HG02678 (cell line): ENCODE measurements at regions not wholly inside any gene's neighbourhood (a gene's known extent, or its start where the extent isn't known, plus 50 kb on each side); places are given as distances from the start of the nearest gene placed in this dataset.

Experiments used
- ATAC-seq: cut with Tn5 transposase; IDR thresholded peaks from one replicate; pipeline ENCODE4 v1.9.1; 2021; ENCODE audit warnings: mild to moderate bottlenecking, moderate library complexity; ENCODE audit not compliant: unreplicated experiment

DNA sequence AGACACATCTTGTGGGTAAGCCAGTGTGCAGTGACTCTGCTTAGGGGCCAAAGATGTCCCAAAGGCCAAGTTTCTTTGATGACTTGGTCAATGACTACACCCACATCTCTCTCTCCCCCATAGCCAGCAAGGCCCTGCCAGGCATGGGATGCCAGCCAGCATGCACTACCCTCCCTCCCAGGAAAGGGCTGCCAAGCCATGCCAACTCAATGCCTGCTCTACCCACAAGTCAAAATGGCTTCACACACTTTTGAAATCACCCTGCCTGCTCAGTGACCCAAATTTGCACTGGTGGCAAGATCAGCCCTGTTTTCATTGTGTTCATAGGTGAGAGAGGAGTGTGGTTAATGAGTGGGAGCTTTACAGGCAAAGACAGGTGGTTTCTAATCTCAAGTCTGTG lies 112.5 kb downstream of the MATN1 start:
- ATAC-seq, result no peak

DNA sequence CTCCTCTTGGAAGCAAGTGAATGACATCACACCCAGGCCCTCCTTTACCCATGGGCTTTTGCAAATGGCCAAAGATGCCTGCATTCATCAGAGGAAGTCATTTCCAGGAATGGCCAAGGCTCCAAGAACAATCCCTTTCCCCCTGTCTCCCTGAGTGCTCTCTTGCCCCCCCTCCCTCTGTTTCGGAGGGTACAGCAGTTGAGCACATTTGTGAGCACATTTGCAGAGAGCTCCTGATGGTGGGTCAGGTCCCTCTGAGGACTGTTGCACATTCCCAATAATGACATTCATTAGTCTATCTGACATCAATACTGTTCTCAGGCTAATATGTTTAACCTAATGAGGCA lies 113.4 kb downstream of the MATN1 start:
- ATAC-seq, result no peak

DNA sequence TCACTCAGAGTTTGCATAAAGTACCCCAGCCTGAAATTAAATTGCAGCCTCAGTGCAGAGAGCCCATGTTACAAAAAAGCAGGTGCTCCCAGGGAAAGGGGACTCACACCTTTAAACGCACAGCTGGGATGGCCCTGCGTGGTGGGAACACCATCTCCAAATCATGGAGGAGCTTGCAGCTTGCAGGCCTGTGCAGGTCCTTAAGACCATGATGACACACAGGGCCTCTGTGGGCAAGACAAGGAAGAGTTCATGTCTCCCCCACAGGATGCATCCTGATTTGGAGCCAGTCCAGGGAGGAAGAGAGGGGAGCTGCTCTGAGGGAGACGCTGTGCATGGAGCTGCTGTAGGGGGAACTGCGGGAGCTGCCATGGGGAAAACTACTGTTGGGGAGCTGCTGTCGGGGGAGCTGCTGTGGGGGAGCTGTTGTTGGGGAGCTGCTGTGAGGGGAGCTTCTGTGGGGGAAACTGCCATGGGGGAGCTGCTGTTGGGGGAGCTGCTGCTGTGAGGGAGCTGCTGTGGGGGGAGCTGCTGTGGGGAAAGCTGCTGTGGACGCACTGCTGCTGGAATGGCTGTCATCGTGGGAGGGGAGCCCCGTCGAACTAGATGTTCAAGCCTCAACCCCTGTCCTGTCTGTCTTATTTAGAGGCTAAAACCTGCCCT lies 113.9 kb downstream of the MATN1 start:
- ATAC-seq, result no peak

DNA sequence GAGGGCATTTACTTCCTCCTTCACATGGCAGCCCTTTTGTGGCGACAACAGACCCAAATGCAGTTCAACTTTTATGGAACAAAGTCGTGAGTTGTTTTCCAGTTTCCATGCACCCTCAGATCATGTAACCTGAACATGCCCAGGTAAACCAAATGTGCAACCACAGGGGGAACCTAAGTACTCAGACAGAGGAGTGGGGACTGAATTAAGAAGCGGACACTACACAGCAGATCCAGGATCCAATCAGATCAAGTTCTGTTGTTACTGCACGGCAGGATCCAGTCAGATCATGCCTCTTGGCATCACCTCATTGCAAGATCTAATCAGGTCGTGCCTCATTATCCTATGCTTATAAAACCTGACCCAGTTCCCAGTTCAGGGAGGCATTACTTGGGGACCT lies 115.7 kb downstream of the MATN1 start:
- no peak for ATAC-seq

DNA sequence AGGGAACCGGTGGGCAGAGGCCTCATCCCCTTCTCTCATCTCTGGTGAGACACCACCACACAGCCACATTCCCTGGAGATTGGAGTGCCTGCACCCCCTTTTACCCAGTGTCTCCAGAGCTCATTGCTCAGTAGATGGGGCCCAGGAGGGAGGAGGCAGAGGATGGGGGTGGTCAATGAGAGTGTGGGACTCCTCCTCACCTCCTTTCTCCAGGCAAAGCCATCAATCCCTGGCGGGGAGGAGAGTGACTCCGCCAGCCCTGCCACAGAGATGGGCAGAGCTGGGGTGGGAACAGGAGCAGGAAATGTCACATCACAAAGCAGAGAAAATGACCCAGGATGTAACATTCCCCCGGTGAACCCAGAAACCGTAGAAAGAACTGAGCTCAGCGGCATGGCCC lies 117.2 kb downstream of the MATN1 start:
- ATAC-seq, result no peak

DNA sequence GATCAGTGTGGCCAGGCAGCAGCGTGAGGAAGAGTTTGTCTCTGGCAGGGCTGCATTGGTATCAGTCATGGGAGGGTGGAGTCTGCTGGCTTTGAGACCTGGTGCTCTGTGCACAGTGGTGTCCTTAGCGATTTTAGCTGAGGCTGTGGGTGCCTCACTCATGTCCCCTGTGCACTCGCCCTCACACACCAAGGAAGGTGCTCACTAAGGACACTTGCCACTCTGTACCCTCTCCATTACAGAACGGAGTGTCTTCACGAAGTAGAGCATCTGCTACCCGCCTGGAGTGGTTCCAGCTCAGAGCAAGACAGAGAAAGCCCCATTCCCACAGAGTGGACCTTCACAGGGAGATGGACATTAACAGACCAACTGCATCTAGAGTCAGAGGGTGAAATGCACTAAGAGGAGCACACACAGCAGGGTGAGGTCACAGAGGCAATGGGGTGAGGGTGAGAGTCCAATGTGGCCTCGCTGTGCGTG lies 117.9 kb downstream of the MATN1 start:
- ATAC-seq, result no peak

DNA sequence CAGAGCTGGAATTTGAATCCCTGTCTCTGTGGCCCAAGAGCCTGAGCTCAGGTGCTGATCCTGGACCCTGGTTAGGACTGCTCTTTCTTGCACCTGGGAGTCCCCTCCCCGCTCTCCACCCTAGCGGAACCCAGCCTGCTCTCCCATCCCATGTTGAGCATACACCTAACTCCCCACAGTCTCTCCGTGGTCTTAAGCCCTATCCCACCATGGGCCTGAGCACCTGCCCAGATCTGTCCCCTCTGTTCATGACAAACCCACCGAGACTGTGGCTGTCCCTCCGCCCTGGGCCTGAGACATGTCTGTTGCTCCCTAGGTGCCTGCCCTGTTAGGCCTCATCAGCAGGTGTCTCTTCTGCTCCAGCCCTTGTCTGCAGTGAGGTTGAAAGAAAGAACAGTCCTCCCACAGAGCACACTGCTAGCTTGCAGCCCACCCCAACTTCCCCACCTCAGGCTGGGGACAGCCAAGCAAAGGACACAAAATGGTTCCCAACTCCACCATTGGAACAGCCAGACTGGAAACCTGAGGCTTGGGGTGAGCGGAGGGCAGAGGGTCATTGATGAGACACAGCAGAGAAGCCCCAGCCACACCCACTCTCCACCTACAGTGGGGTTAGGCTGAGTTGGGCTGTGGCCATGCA lies 118.5 kb downstream of the MATN1 start:
- no peak for ATAC-seq

DNA sequence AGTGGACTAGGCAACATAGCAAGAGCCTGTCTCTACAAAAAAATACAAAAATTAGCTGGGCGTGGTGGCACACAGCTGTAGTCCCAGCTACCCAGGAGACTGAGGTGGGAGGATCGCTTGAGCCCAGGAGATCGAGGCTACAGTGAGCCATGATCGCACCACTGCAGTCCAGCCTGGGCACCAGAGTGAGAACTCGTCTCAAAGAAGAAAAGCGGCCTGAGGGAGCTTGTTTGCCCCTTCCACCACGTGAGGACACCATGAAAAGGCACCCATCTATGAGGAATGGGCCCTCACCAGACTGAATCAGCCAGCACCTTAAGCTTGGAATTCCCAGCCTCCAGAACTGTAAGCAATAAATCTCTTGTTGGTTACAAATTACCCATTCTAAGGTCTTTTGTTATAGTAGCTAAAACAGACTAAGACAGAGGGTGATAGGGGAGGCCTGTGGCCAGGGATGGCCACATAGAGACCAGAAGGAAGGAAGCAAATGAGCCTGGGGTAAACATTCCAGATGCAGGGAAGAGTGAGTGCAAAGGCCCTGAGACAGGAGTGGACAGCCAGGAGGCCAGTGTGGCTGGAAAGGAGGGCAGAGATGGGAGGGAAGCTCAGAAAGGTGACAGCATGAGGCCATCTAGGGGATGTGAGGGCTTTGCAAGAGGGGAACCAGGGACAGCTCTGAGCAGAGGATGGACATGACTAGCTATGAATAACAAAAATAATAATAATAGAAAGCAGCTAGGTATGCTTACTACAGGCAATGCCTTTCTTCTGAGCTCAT lies 120.1 kb downstream of the MATN1 start:
- no peak for ATAC-seq

DNA sequence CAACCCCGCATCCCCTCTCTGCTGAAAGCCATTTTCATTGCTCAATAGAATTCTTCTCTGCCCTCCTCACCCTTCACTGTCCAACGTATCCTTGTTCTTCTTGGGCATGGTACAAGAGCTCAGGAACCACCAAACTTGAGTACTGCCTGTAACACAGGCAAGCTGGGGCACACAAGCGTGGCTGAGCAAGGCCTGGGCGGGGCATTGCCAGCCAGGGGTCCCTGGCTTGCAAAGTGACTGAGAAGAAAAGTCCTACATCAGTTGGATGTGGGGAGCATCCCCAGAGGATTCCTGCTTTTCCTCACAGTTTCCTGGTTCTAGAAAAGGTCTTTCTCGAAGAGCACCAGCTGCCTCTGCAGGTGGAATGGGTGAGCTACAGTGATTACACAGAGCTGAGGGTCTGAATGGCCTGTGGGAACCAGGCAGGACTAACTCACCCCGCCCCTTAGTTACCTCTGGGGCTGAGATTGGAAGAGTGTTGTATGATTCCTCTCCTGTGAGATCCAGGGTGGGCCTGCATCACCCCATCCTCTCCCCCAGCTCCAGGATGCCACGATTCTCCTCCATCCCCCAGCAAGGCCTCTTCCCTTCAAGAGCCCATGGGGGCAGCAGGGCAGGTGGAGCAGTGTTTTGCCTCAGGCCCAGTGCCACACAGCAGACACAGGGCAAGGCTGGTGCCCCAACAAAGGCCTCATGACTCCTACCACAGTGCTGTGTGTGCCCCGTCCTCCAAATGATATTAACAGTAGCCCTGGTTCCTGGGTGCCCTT lies 121.9 kb downstream of the MATN1 start:
- ATAC-seq, result no peak

DNA sequence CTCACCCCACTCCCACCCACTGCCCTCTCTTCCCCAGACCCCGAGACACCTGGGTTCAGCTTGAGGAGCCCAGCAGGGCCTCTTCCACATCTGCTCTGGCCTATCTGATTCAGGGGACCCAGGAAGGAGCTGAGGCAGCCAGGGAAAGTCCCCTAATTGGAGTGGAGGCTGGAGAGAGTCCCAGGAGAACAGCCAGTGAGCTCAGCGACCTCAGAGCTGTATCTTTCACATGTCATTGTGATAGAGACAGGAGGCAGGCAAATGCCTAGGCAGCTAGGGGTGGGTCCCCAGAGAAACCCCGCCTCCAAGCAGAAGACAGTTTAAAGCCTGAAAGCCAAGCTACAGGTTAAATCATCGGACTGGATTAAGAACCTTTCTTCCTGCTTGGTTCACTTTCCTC lies 122.7 kb downstream of the MATN1 start:
- ATAC-seq, result no peak

DNA sequence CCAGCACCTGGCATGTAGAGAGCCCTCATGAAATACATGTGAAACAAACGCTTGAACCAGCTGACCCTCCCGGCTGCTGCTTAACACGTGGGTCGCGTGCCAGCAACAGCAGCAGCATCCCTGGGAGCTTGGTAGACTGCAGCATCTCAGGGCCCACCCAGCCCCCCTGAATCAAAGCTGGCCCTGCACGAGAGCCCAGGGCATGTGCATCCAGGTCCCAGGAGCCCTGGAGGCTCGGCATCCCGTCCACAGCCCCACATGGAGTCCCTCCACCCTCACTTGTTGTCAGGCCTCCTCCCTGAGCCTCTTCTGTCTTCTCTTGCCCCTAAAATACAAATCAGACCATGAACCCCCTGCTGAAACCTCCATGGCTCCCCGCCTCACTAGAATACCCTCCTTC lies 123.1 kb downstream of the MATN1 start:
- ATAC-seq, result no peak

DNA sequence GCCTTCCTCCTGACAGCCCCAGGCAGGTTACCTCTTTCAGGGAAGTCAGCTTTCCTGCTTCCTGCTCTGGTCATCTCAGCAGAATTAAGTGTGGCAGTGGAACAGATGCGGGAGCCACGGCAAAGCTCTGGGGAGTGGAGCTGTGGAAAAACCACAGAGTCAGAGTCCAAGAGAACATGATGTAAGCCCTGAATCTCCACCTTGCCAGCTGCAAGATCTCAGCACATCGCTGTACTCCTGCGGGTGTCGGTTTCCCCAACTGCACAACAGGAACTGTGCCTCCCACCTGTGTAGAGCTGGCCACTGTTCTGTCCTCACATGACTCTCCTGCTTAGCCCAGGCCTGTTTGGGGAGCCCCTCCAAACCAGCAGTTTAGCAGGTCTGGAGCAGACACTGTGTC lies 123.7 kb downstream of the MATN1 start:
- no peak for ATAC-seq

DNA sequence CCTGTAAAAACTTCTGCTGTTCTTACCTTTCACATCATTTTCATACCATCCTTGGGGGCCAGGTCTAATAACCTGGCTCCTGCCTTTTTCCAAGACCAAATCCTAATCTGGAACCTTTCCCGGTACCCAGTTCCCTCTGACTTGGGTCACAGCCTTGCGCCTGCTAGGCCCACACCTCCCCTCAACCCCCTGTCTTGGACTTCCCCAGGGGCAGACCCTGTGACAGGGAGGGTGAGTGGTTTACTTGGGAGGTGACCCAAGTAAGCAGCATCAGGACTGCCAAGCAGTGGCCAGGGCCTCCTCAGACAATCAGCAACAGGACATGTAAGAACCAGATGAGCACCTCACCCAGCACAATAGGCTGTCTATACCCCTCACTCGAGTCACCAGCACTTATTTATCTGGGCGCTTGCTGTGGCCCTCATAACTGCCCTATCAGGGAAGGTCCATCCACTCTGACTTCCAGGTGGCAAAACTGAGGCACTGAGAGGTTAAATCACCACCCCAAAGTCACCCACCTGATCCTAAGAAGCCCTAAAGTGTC lies 124.7 kb downstream of the MATN1 start:
- ATAC-seq, result no peak

DNA sequence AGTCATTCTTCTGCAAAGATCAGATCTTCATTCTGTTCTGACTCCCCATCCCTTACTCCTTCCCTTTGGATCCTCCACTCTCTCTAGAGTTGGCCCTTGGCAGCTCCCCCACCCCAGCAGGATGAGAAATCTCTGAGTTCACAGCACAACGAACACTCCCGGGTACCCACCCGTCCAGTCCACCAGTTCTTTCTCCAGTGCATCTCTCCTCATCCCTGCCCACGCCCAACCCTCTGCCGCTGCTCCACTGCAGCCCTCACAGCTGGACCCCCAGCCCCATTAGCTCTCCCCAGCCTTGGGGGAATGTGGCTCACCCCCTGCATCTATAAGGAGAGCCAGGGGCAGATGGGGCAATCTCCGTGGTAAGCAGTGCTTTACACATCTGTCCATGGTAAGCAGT lies 125.7 kb downstream of the MATN1 start:
- no peak for ATAC-seq

DNA sequence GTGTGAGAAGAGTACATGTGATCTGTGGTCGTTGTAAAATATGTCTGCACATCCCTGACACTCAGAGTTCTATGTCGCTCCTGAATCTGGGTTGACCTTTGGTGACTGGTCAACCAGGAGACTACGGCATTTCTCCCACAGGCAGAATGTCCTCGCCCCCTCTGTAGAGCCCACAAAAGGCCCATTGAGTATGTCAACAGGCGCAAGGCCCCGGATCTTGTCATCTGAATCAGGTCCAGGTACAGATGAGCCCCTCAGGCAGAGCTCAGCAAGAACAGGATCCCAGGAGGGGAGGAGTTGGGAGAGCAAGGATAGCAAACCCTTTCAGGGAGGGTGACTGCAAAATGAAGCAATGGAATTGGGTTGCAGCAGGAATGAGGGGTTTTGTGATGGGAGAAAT lies 126.5 kb downstream of the MATN1 start:
- ATAC-seq, result no peak

DNA sequence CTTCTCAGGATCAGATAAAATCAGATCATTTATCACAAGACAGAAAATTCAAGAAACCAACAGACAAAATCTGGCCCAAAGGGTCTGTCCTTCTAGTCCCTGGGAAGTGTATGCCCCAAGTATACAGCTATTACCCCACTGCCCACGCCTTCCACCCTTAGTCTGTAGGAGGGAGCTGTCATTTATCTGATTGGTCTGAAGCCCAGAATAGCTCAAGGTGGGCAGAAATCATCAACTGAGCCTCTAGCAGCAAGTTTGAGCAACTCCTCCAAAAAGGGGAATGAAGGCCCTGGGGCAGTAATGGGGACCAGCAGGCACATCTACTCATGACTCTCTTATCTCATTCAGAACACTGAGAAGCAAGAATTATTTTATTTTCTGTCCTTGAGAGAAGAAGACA lies 126.9 kb downstream of the MATN1 start:
- ATAC-seq, result no peak

DNA sequence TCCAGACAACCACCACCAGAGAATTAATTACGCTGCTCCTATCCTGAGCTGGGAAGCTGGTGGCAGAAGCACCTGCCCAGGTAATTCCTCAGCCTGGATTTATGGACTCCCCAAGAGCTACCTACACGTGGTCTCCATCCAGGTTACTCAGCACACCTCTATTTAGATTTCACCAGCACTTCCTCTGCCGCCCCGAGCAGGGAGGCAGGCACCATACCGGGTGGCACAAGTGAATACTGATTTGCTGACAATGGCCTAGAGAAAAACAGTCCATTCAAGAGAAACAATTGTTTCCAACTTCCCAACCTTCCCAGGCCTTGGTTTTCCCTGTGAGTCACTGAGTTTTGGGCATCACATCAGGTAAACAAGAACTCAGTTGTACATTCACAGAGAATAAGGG lies 134.3 kb downstream of the MATN1 start:
- ATAC-seq, result no peak

DNA sequence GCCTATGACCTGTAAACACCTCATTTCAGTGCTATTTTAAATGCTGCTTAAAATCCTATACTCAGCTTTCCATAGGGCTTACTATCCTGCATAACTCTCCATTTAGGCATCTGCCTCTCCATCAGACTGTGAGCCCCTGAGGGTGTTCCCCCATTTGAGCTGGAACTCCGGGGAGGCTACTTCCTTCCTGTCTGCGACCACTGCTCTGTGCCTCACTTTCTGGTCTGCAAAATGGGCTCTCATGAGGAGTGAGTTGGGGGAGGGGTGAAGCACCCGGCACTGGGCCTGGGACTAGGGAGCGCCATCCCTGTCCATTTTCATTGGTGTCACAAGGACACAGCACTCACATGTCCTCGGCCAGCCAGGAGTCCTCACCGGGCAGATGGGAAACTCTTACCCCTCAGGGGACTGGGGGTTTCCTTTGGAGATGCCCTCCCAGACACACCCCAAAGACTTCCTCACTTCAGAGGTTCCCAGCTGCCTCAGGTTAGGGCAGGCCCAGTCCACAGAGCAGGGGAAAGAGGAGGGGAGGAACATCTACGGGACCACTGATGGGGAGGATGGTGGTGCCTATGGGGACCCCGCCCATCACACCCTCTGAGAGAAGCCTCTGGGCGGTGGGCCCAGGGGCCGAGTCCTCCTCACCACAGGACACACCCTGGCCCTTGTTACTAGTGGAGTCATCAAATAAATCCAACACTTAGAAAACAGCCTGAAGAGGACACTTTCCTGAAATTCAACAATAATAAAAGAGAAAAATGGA lies 134.9 kb downstream of the MATN1 start:
- ATAC-seq, result no peak

DNA sequence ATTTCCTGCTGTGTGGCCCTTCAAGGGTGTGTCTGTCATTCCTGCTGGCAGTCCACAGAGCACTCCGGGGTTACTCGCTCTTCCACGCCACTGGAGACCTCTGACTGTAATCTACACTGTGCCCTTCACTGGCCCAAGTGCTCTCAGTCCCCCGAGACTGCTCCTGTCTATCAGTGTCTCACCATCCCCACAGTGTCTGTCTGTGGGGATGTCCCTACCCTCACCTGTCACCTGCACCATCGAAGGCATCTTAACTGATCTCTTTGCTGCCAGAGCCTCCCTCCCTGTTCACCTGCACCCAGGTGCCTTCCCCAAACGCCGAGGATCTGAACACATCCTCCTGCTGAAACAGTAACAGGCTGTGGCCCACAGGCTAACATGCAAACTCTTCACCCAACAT lies 136.7 kb downstream of the MATN1 start:
- no peak for ATAC-seq

DNA sequence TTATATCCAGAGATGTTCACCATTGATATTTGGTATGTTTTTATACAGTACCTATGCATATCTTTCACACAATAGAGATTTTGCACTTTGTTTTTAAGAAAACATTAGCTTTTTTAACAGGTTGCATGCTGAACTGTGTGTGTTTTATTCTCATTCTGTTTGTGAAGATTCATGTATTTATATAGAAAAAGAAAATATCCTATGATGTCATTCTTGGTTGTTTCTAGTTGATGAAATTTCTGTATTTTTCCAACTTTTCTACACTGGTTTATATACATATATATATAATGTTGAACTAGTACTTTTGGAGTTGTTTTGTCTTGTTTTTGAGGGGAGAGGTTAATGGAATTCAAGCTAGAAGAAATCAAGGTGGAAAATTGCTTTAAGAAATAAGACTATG lies 143.8 kb downstream of the MATN1 start:
- no peak for ATAC-seq

DNA sequence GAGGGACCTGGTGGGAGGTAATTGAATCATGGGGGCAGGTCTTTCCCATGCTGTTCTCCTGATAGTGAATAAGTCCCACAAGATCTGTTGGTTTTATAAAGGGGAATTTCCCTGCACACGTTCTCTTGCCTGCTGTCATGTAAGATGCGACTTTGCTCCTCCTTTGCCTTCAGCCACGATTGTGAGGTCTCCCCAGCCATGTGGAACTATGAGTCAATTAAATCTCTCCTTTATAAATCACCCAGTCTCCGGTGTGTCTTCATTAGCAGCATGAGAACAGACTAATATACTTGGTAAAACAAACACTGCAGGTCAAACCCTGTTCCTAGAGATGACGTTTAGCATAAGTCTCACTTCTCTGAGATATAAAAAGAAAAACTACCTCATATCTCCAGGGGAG lies 148.3 kb downstream of the MATN1 start:
- no peak for ATAC-seq
